KOPT-K1 (cell line): ENCODE measurements at regions not wholly inside any gene's neighbourhood (a gene's known extent, or its start where the extent isn't known, plus 50 kb on each side); places are given as distances from the start of the nearest gene placed in this dataset.
A peak's percentile ranks its signal among the peaks of the same experiment; 100 is the strongest.
"Not testable (repeated sequence)": the region's sequence is repeated elsewhere in the genome, so short reads cannot be mapped to it uniquely, and the experiment has no call there.

ENCODE experiments used
- H3K27ac ChIP-seq: fragments of 200-600 bp; sonication (generic); 2 replicates; pipeline ENCODE4 v1.5.1; 2016; ENCODE audit warnings: antibody characterized with exemption, mild to moderate bottlenecking, low read depth, low read length; ENCODE audit not compliant: poor library complexity, severe bottlenecking
- H3K36me3 ChIP-seq: fragments of 200-600 bp; sonication (generic); 2 replicates; pipeline ENCODE4 v1.5.1; 2017; ENCODE audit warnings: antibody characterized with exemption, mild to moderate bottlenecking, low read length, moderate library complexity; ENCODE audit not compliant: insufficient read depth
- H3K9me3 ChIP-seq: fragments of 200-600 bp; sonication (generic); 2 replicates; pipeline ENCODE4 v1.5.1; 2017; ENCODE audit warnings: antibody characterized with exemption, low read length, mild to moderate bottlenecking; ENCODE audit not compliant: insufficient read depth, poor library complexity, severe bottlenecking

DNA sequence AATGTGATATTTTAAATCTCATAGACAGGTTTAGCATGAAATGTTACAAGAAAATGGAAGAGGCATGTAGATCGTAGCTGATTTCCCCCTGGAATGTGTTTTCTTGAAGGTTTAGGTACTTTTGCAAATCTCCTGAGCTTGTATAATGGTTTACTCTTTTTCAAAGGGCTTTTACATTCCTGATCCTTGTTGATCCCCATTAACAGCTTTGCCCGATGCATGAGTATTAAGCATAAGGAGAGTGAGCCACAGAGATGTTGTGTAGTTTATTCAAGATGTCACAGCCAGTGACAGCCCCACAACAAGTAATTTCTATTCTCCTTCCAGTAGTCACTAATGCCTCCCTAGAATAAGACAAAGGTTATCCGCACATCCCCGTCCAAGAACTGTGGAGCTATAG lies 103.7 kb downstream of the SKIDA1 start:
- no peaks in the 10 kb centered on the region for H3K36me3 ChIP-seq
- peaks cover under 1% of the 10 kb centered on the region for H3K9me3 ChIP-seq
- H3K27ac ChIP-seq: no peak overlapping the region

GRCh38 chr10:21421016-21421415 lies 104.5 kb downstream of the SKIDA1 start:
- H3K36me3 ChIP-seq: no peaks in the 10 kb centered on the region
- H3K9me3 ChIP-seq: no peaks in the 10 kb centered on the region
- H3K27ac ChIP-seq: no peak overlapping the region

DNA sequence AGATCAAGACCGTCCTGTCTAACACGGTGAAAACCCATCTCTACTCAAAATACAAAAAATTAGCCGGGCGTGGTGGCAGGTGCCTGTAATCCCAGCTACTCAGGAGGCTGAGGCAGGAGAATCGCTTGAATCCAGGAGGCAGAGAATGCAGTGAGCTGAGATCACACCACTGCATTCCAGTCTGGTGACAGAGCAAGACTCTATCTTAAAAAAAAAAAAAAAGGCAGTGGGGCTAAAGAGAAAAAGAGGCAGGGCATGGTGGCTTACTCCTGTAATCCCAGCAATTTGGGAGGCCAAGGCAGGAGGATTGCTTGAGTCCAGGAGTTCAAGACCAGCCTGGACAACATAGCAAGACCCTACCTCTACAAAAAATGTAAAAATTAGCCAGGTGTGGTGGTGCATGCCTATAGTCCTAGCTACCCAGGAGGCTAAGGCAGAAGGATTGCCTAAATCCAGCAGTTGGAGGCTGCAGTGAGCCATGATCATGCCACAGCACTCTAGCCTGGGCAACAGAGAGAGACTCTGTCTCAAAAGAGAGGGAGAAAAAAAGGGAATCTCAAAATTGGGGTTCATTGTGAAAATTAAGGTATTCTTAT lies 106.4 kb downstream of the SKIDA1 start:
- H3K27ac ChIP-seq, H3K9me3 ChIP-seq, H3K36me3 ChIP-seq: not testable (repeated sequence)

DNA sequence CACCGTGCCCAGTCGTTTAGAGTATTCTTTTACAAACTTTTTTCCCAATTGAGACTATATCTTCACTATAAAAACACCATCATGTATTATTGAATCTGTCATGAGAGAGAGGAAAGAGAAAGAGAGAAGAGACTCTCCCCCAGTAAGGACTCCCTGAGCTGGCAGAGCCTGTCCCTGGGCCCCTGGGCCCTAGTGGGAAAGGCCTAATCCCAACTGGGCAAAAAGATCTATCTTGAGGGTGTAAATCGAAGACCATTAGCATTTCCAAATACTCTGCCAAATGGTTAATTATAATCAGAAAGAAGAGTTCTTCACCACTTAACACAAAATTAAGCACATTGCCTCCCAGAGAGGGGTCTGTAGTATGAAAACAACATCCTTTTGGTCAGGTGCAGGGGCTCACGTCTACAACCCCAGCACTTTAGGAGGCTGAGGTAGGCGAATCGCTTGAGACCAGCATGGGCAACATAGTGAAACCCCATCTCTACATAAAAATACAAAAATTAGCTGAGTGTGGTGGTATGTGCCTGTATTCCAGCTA lies 108.2 kb downstream of the SKIDA1 start:
- H3K9me3 ChIP-seq: no peaks in the 10 kb centered on the region
- no peaks in the 10 kb centered on the region for H3K36me3 ChIP-seq
- H3K27ac ChIP-seq: no peak overlapping the region

DNA sequence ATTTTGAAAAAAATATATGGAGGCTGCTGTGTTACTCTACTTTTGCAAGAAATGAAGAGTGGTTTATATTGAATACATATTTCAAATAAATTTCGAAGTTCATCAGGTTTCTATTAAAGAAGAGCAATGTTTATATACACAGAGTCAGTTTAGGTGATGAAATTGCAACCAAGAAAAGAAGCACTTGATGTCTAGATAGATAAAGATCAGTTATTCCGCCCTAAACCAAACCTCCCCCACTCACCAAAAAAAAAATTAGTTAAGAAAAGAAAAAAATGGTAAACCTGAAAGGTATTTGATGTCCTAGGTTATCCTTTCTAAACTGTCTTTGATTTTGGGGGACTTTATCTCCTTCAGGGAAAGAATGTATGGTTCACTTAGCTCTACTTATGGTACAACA lies 111.8 kb downstream of the SKIDA1 start:
- Histone ChIP-seq H3K9me3 (no peaks in the 10 kb centered on the region), H3K36me3 (no peaks in the 10 kb centered on the region), H3K27ac (no peak overlapping the region)

DNA sequence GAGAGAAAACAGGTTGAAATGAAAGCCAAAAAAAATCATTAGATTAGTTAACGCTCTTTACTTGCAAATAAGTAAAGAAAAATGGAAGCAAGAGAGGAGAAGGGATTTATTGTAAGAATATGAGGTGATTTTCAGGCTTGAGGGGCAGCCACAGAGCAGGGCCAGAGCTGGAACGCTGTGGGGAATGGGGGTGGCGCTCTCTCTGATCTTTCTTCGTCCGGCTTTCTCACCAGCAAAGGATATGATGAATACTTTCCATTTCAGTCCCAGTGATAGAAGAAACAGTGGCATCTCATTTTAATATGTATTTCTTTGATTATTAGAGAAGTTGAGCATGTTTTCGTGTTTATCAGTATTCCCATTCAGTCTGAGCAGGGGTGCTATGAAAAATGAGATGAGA lies 112.2 kb downstream of the SKIDA1 start:
- Histone ChIP-seq H3K27ac (no peak overlapping the region), H3K36me3 (no peaks in the 10 kb centered on the region), H3K9me3 (no peaks in the 10 kb centered on the region)

- peak overlapping the region; percentile 20 for H3K27ac ChIP-seq
- no peaks in the 10 kb centered on the region for H3K9me3 ChIP-seq
- no peaks in the 10 kb centered on the region for H3K36me3 ChIP-seq
Observed at GRCh38 chr10:21406595-21407193, 118.8 kb downstream of the SKIDA1 start.

- Histone ChIP-seq H3K27ac (no peak overlapping the region), H3K36me3 (no peaks in the 10 kb centered on the region), H3K9me3 (no peaks in the 10 kb centered on the region)
Observed at GRCh38 chr10:21405981-21406380, 119.5 kb downstream of the SKIDA1 start.

GRCh38 chr10:21403256-21404015 lies 122.0 kb downstream of the SKIDA1 start:
- Histone ChIP-seq H3K36me3 (no peaks in the 10 kb centered on the region), H3K9me3 (no peaks in the 10 kb centered on the region), H3K27ac (no peak overlapping the region)

DNA sequence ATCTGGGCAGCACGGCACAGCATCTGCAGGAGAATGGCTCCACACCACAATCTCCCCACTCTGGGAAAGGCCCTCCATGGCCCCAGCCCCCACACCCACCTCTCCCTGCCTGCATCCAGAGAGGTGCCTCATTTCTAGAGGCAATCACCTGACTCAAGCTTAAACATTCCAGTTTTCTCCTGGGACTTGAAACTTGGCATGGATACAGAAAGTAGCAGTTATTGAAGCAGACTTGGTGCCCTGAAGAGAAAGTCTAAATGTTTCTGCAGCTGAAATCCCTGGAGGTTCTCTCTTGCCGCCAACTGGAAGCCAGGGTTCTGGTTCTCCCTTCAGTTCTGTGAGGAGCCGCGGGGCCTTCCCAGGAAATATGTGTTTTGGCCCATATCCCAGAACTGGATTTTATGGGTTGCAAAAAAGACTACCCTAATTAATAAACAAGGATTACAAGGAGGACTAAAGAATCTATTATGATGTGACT lies 122.8 kb downstream of the SKIDA1 start:
- H3K36me3 ChIP-seq: no peaks in the 10 kb centered on the region
- H3K27ac ChIP-seq: no peak overlapping the region
- no peaks in the 10 kb centered on the region for H3K9me3 ChIP-seq

- Histone ChIP-seq H3K9me3 (no peaks in the 10 kb centered on the region), H3K27ac (no peak overlapping the region), H3K36me3 (no peaks in the 10 kb centered on the region)
Observed at GRCh38 chr10:21401196-21401595, 124.3 kb downstream of the SKIDA1 start.

DNA sequence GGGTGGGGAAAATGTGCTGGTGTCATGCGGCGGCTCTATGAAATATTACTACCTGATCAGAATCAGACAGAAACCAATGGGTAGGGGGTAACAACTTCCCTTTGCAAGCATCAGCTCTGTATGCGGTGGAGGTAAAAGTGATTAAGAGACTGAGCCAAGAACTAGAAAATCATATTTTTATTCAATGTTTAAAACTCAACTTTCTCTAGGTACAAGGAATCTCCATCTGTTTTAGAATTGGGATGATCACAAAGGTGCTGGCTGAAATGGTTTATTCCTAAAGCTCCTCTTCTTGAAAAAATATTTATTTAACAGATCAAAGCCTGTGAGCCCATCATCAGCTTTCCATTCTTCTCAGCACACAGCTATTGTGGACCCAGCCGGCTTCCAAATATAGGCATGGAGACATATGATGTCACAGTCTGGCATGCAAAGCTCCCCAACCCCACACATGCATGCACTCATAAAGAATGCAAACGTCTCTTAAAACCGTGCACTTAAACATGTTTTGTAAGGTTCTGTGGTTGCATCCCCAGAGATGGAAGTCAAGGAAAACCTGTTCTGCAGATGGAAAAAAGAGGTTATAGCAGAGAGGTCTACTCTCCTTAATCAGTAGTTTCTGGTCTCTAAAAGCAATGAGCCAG lies 126.0 kb downstream of the SKIDA1 start:
- peaks cover 6% of the 10 kb centered on the region for H3K9me3 ChIP-seq
- no peaks in the 10 kb centered on the region for H3K36me3 ChIP-seq
- H3K27ac ChIP-seq: no peak overlapping the region

- Histone ChIP-seq H3K36me3 (no peaks in the 10 kb centered on the region), H3K27ac (no peak overlapping the region), H3K9me3 (peaks cover 11% of the 10 kb centered on the region)
Observed at GRCh38 chr10:21398563-21399231, 126.8 kb downstream of the SKIDA1 start.

DNA sequence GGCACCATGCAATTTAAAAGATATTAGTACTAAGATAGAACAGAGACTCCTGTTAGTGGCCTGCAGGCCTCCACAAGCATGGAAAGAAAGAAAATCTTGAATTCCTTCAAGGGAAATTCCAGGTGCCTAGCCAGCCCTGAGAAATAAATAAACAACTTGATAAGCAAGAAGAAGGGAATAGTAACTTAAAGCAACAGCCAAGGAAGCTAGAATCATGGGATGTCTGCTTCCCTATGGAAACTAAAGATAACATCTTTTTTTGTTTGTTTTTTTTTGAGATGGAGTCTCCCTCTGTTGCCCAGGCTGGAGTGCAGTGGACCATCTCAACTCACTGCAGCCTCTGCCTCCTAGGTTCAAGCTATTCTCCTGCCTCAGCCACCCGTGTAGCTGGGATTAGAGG lies 128.6 kb downstream of the SKIDA1 start:
- no peaks in the 10 kb centered on the region for H3K36me3 ChIP-seq
- no peak overlapping the region for H3K27ac ChIP-seq
- H3K9me3 ChIP-seq: peaks cover 11% of the 10 kb centered on the region

DNA sequence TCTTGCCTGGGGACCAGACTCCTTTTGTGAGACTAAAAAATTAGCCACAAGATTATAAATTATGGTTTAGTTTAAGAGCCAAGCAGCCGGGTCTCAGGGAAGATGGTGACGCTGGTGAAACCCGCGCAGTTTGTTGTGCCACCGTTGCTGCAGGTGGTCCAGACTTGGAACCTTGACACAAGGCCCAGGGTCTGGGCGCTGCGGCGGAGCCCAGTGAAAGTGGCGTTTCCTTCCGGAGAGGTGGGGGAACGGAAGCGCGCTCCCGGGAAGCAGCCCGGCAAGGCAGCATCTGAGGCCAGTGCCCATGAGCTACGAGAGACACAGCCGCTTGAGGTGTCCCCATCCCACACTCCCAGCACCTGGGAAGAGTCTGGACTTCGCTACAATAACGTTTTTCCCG lies 131.6 kb downstream of the SKIDA1 start:
- Histone ChIP-seq H3K36me3 (no peaks in the 10 kb centered on the region), H3K27ac (no peak overlapping the region), H3K9me3 (peaks cover 11% of the 10 kb centered on the region)
